CD4-positive, CD25-positive, alpha-beta regulatory T cell (primary cell): ENCODE measurements at regions not wholly inside any gene's neighbourhood (a gene's known extent, or its start where the extent isn't known, plus 50 kb on each side); places are given as distances from the start of the nearest gene placed in this dataset.

Experiments
- ATAC-seq, 2 donors: fragments of 150-1000 bp; cut with Tn5 transposase; one replicate each; pipeline ENCODE4 v1.10.0; 2021; ENCODE audit warnings: low read depth in 2 of 2, moderate number of reproducible peaks in 2 of 2, moderate library complexity in 1 of 2
- DNase-seq, 3 donors: peaks; one replicate each; pipeline versions ENCODE4 v3.0.0 to v3.0.0-alpha.2; 2012 to 2022; ENCODE audit warnings: mixed read lengths in 1 of 3
- H3K27ac ChIP-seq: one replicate; pipeline ENCODE4 v1.7.0; 2013; ENCODE audit warnings: mild to moderate bottlenecking, low read length; ENCODE audit not compliant: insufficient read depth, poor library complexity, severe bottlenecking
- H3K27me3 ChIP-seq: one replicate; pipeline ENCODE4 v1.7.0; 2013; ENCODE audit warnings: low read length; ENCODE audit not compliant: control insufficient read depth, insufficient read depth
- H3K36me3 ChIP-seq: one replicate; pipeline ENCODE4 v1.7.0; 2013; ENCODE audit warnings: mild to moderate bottlenecking, low read length, moderate library complexity; ENCODE audit not compliant: control insufficient read depth, insufficient read depth
- H3K4me1 ChIP-seq: 2 replicates; pipeline ENCODE4 v1.7.0; 2013; ENCODE audit warnings: mild to moderate bottlenecking, low read length; ENCODE audit not compliant: insufficient read depth, control insufficient read depth, poor library complexity, severe bottlenecking
- H3K4me3 ChIP-seq: one replicate; pipeline ENCODE4 v1.7.0; 2013; ENCODE audit warnings: low read depth, mild to moderate bottlenecking, low read length, moderate library complexity
- H3K9me3 ChIP-seq, 2 experiments: 1 replicate in 1 of 2; 2 replicates in 1 of 2; pipeline ENCODE4 v1.7.0; 2013; ENCODE audit warnings: low read length in 2 of 2, mild to moderate bottlenecking in 1 of 2, moderate library complexity in 1 of 2; ENCODE audit not compliant: control insufficient read depth in 2 of 2
- H3K27ac Mint-ChIP-seq, 3 donors: one replicate each; pipeline ENCODE4 v1.8.0; 2020 to 2022; ENCODE audit warnings: mild to moderate bottlenecking in 3 of 3, mixed read lengths in 3 of 3, moderate library complexity in 2 of 3
- H3K27me3 Mint-ChIP-seq: one replicate; pipeline ENCODE4 v1.8.0; 2022; ENCODE audit warnings: mild to moderate bottlenecking, mixed read lengths
- H3K36me3 Mint-ChIP-seq: one replicate; pipeline ENCODE4 v1.8.0; 2020; ENCODE audit warnings: mixed read lengths
- H3K4me1 Mint-ChIP-seq, 4 donors: one replicate each; pipeline ENCODE4 v1.8.0; 2020 to 2022; ENCODE audit warnings: mixed read lengths in 4 of 4, mild to moderate bottlenecking in 1 of 4
- H3K4me3 Mint-ChIP-seq, 4 donors: one replicate each; pipeline ENCODE4 v1.8.0; 2020 to 2022; ENCODE audit warnings: mild to moderate bottlenecking in 4 of 4, mixed read lengths in 4 of 4, moderate library complexity in 3 of 4
- H3K9me3 Mint-ChIP-seq, 7 donors: one replicate each; pipeline ENCODE4 v1.8.0; 2020 to 2022; ENCODE audit warnings: mixed read lengths in 7 of 7, mild to moderate bottlenecking in 3 of 7, moderate library complexity in 2 of 7

- Histone ChIP-seq H3K27me3 (no peaks in the 10 kb centered on the region), H3K36me3 (no peaks in the 10 kb centered on the region), H3K9me3 (peaks cover 0 to 6% of the 10 kb centered on the region in 2 experiments), H3K4me1 (no peaks in the 10 kb centered on the region), H3K27ac (no peak overlapping the region), H3K4me3 (no peak overlapping the region)
- H3K4me1 Mint-ChIP-seq: no peaks in the 10 kb centered on the region
- no peaks in the 10 kb centered on the region for H3K36me3 Mint-ChIP-seq
- H3K27ac Mint-ChIP-seq: no peak overlapping the region
- H3K4me3 Mint-ChIP-seq: no peak overlapping the region
- DNase-seq (no peak), ATAC-seq (no peak)
- no peaks in the 10 kb centered on the region for H3K27me3 Mint-ChIP-seq
- peaks cover 1 to 11% (median 5%) of the 10 kb centered on the region in 7 donors for H3K9me3 Mint-ChIP-seq
Observed at GRCh38 chr5:117805058-117805457, 1183.3 kb downstream of the DTWD2 start.

GRCh38 chr5:117803533-117803932 lies 1184.8 kb downstream of the DTWD2 start:
- DNase-seq: no peak
- Histone ChIP-seq H3K4me3 (no peak overlapping the region), H3K27me3 (no peaks in the 10 kb centered on the region), H3K9me3 (peaks cover 0 to 6% of the 10 kb centered on the region in 2 experiments), H3K27ac (no peak overlapping the region), H3K4me1 (no peaks in the 10 kb centered on the region), H3K36me3 (no peaks in the 10 kb centered on the region)
- H3K4me1 Mint-ChIP-seq: no peaks in the 10 kb centered on the region
- no peak overlapping the region for H3K4me3 Mint-ChIP-seq
- ATAC-seq: no peak
- H3K27ac Mint-ChIP-seq: no peak overlapping the region
- peaks cover 0 to 14% (median 3%) of the 10 kb centered on the region in 7 donors for H3K9me3 Mint-ChIP-seq
- H3K36me3 Mint-ChIP-seq: no peaks in the 10 kb centered on the region
- no peaks in the 10 kb centered on the region for H3K27me3 Mint-ChIP-seq

- Histone ChIP-seq H3K4me1 (no peaks in the 10 kb centered on the region), H3K4me3 (no peak overlapping the region), H3K27ac (no peak overlapping the region), H3K27me3 (no peaks in the 10 kb centered on the region), H3K9me3 (peaks cover 0 to 6% of the 10 kb centered on the region in 2 experiments), H3K36me3 (no peaks in the 10 kb centered on the region)
- Mint-ChIP-seq H3K4me3 (no peak overlapping the region), H3K27ac (no peak overlapping the region), H3K9me3 (peaks cover 0 to 18% (median 4%) of the 10 kb centered on the region in 7 donors), H3K36me3 (no peaks in the 10 kb centered on the region), H3K4me1 (no peaks in the 10 kb centered on the region), H3K27me3 (no peaks in the 10 kb centered on the region)
- ATAC-seq: no peak
- DNase-seq: no peak
Observed at GRCh38 chr5:117801583-117801982, 1186.8 kb downstream of the DTWD2 start.

GRCh38 chr5:117800261-117800660 lies 1188.1 kb downstream of the DTWD2 start:
- no peak overlapping the region for H3K27ac ChIP-seq
- H3K9me3 Mint-ChIP-seq: peaks cover 0 to 21% (median 5%) of the 10 kb centered on the region in 7 donors
- no peaks in the 10 kb centered on the region for H3K36me3 Mint-ChIP-seq
- H3K4me3 Mint-ChIP-seq: no peak overlapping the region
- DNase-seq (no peak), ATAC-seq (no peak)
- no peaks in the 10 kb centered on the region for H3K4me1 ChIP-seq
- H3K4me3 ChIP-seq: no peak overlapping the region
- no peaks in the 10 kb centered on the region for H3K4me1 Mint-ChIP-seq
- no peaks in the 10 kb centered on the region for H3K27me3 Mint-ChIP-seq
- no peaks in the 10 kb centered on the region for H3K36me3 ChIP-seq
- H3K27me3 ChIP-seq: no peaks in the 10 kb centered on the region
- peaks cover 0 to 6% of the 10 kb centered on the region in 2 experiments for H3K9me3 ChIP-seq
- no peak overlapping the region for H3K27ac Mint-ChIP-seq

DNA sequence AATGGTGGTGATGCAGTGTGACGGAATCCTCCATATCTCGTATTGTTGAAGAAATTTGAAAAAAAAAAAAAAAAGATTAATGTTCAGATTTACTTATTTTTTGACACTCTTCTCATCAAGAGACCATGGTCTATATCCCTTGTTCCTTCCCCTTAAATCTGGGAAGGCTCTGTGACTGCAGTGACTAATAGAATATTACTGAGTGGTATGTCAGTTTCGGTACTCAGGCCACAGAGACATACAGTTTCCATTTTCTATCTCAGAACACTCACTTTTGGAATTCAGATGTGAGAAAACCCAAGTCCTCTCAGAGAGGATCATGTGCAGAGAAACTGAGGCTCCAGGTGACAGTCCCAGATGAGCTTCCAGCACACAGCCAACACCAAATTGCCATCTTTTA lies 1193.5 kb downstream of the DTWD2 start:
- Histone ChIP-seq H3K36me3 (no peaks in the 10 kb centered on the region), H3K27me3 (no peaks in the 10 kb centered on the region), H3K4me1 (no peaks in the 10 kb centered on the region), H3K9me3 (no peaks in the 10 kb centered on the region), H3K4me3 (no peak overlapping the region), H3K27ac (no peak overlapping the region)
- Mint-ChIP-seq H3K27me3 (no peaks in the 10 kb centered on the region), H3K27ac (no peak overlapping the region), H3K4me1 (no peaks in the 10 kb centered on the region), H3K36me3 (no peaks in the 10 kb centered on the region), H3K9me3 (peaks cover 0 to 16% (median 3%) of the 10 kb centered on the region in 7 donors), H3K4me3 (no peak overlapping the region)
- ATAC-seq (no peak), DNase-seq (no peak)

DNA sequence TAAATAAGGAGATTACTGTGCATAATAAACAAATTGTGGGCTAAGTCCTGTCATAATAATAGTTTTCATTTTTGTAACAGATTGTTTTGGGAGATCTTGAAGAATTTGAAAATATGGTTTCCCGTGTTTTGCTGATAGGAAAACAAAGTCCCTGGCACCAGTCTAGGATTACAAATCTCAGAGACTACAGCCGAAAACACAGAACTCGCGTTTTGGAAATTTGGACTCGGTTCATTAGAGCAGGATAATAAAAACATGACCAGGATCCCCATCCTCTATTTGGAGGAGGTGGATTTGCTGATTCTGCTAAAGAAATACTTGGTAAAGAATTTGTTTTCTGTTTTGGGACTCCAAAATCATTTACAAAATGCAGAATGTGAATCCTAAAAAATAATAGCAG lies 1194.4 kb downstream of the DTWD2 start:
- DNase-seq (no peak), ATAC-seq (no peak)
- Mint-ChIP-seq H3K4me1 (no peaks in the 10 kb centered on the region), H3K4me3 (no peak overlapping the region), H3K27me3 (no peaks in the 10 kb centered on the region), H3K9me3 (peaks cover 0 to 13% (median 3%) of the 10 kb centered on the region in 7 donors), H3K36me3 (no peaks in the 10 kb centered on the region), H3K27ac (no peak overlapping the region)
- Histone ChIP-seq H3K4me3 (no peak overlapping the region), H3K27ac (no peak overlapping the region), H3K9me3 (no peaks in the 10 kb centered on the region), H3K36me3 (no peaks in the 10 kb centered on the region), H3K4me1 (no peaks in the 10 kb centered on the region), H3K27me3 (no peaks in the 10 kb centered on the region)

GRCh38 chr5:117792476-117792875 lies 1195.9 kb downstream of the DTWD2 start:
- Histone ChIP-seq H3K27ac (no peak overlapping the region), H3K36me3 (no peaks in the 10 kb centered on the region), H3K4me3 (no peak overlapping the region), H3K27me3 (no peaks in the 10 kb centered on the region), H3K9me3 (no peaks in the 10 kb centered on the region), H3K4me1 (no peaks in the 10 kb centered on the region)
- H3K27me3 Mint-ChIP-seq: no peaks in the 10 kb centered on the region
- ATAC-seq (no peak), DNase-seq (no peak)
- no peaks in the 10 kb centered on the region for H3K36me3 Mint-ChIP-seq
- no peaks in the 10 kb centered on the region for H3K4me1 Mint-ChIP-seq
- no peak overlapping the region for H3K4me3 Mint-ChIP-seq
- H3K27ac Mint-ChIP-seq: no peak overlapping the region
- H3K9me3 Mint-ChIP-seq: peaks cover 1 to 13% (median 5%) of the 10 kb centered on the region in 7 donors

GRCh38 chr5:117788596-117788995 lies 1199.8 kb downstream of the DTWD2 start:
- Histone ChIP-seq H3K4me3 (no peak overlapping the region), H3K4me1 (no peaks in the 10 kb centered on the region), H3K27ac (no peak overlapping the region), H3K36me3 (no peaks in the 10 kb centered on the region), H3K9me3 (peaks cover 0 to 7% of the 10 kb centered on the region in 2 experiments), H3K27me3 (no peaks in the 10 kb centered on the region)
- ATAC-seq: no peak
- no peak overlapping the region for H3K4me3 Mint-ChIP-seq
- DNase-seq: no peak
- peaks cover 1 to 19% (median 2%) of the 10 kb centered on the region in 7 donors for H3K9me3 Mint-ChIP-seq
- no peaks in the 10 kb centered on the region for H3K4me1 Mint-ChIP-seq
- H3K36me3 Mint-ChIP-seq: no peaks in the 10 kb centered on the region
- H3K27me3 Mint-ChIP-seq: no peaks in the 10 kb centered on the region
- no peak overlapping the region for H3K27ac Mint-ChIP-seq
